NCI-H1105 (cell line): ENCODE measurements at regions not wholly inside any gene's neighbourhood (a gene's known extent, or its start where the extent isn't known, plus 50 kb on each side); places are given as distances from the start of the nearest gene placed in this dataset.
"Not testable (repeated sequence)": the region's sequence is repeated elsewhere in the genome, so short reads cannot be mapped to it uniquely, and the experiment has no call there.

Source experiments
- DNase-seq: peaks from one replicate; lab custom pipeline; 2025; lab: John Stamatoyannopoulos, UW

GRCh38 chr14:86196471-86196870, 666.5 kb downstream of the FLRT2 start:
- no peak for DNase-seq

DNA sequence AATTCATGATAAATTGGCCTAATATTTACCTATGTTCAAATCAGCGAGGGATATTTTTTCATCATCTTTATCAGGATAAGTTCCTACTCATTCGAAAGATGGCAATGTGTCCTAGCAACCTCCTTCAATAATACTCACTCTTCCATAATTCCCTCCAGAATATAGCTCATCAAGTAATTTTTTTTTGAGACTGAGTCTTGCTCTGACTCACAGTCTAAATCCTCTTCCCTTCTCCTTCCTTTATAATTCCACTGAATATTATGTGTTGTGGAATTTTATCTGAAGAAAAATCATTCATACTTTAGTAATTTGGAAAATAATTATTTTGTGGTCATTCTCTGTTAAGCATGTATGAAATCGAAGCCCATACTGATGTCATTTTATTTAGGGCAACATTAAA, 663.8 kb downstream of the FLRT2 start:
- no peak for DNase-seq

- DNase-seq = no peak
These were observed 650.0 kb downstream of the FLRT2 start for GRCh38 chr14:86179980-86180379.

GRCh38 chr14:86168371-86168770, 638.4 kb downstream of the FLRT2 start:
- no peak for DNase-seq

DNA sequence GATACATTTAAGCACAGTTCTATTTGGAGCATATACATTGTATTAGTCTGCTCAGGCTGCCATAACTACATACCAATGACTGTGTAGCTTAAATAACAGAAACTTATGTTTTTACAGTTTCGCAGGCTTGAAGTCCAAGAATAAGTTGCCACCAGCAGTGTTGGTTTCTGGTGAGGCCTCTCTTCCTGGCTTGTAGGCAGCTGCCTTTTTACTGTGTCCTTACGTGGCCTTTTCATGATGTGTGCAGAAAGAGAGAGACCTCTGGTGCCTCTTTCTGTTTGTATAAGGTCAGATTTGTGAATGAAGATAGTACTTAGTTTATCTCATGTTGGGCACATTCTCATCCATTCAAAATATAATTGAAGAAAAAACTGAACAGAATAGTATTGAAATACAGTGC, 636.6 kb downstream of the FLRT2 start:
- DNase-seq = no peak

DNA sequence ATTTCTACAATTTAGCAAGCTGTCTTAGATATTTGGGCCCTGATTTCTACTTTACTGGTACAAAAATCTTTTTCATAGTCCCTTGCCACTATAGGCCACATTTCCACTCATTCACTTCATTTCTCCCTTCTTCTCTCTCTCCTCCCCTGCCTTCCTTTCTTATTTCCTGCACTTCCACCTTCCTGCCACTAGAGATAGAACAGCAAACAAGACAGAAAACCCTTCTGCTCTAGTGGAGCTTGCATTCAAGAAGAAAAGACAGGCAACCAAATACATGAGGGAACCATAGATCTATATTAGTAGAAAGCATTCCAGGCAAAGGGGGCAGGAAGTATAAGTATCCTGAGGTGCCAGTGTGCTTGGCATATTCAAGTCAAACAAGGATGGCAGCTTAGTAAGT, 623.5 kb downstream of the FLRT2 start:
- no peak for DNase-seq

DNA sequence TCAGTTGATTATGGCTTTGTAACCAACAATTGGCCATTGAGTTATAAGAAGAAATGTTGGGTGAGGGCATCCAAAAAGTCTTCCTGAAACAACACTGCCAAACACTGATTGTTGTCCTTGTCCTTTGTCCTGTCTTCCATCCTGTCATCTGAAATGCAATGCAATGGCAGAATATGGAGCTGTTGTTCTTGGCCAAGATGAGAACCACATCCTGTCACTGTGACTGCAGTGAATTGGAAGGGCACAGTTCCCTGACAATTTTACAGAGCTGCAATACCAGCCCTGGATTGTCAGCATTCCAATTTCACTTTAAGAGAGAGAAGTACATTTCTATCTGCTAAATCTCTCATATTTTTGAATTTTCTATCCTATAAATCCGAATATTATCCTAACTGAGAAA, 613.3 kb downstream of the FLRT2 start:
- no peak for DNase-seq

DNA sequence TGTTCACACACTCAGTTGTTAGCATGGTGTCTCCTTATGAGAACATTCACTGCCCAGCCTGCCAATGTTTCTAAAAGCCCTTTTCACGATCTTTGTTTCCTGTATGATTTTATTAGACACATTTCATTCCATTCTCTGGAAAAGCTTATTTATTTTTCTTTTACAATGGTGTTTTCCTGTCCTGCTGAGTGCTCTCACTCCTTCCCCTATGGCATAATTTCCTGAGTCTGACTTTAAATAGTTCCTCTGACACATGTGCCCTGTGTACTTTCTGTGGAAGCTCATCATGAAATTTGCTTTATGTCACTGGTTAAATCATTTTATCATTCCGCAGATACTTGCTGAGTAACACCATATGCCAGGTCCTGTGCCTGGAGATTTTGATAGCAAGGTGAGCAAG, 612.0 kb downstream of the FLRT2 start:
- DNase-seq = no peak

DNA sequence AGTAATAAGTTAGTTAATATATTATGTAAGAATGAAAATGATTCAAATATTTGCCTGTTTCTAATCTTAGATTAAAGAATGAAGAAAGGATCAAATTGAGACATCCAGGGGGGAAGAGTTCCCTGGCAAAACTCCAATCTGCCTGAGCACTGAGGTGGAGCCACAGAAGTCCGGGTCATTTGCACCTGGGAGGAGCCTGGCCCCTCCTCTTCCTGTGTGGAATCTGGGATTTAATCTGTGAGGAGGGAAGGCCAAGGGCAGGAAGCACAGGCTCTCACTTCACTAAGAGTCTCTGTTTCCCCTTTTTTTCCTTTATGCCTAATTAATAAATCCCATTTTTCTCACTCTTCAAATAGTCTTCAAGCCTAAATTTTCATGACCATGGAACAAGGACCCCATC, 599.5 kb downstream of the FLRT2 start:
- no peak for DNase-seq

- DNase-seq = no peak
These were observed 594.4 kb downstream of the FLRT2 start for GRCh38 chr14:86124328-86124727.

DNA sequence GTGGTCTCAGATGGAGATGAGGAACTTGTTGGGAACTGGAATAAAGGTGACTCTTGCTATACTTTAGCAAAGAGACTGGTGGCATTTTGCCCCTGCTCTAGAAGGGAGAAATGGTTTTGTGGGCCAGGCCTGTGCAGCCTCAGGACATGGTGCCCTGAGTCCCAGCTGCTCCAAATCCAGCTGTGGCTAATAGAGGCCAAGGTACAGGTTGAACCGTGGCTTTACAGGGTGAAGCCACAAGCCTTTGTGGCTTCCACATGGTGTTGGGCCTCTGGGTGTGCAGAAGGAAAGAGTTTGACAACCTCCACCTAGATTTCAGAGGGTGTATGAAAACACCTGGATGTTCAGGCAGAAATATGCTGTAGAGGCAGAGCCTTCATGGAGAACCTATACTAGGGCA, 586.0 kb downstream of the FLRT2 start:
- DNase-seq = no peak

DNA sequence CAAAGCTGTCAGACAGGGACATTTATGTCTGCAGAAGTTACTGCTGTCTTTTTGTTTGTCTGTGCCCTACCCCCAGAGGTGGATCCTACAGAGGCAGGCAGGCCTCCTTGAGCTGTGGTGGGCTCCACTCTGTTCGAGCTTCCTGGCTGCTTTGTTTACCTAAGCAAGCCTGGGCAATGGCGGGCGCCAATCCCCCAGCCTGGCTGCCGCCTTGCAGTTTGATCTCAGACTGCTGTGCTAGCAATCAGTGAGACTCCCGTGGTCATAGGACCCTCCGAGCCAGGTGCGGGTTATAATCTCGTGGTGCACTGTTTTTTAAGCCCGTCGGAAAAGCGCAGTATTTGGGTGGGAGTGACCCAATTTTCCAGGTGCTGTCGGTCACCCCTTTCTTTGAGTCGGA, 580.9 kb downstream of the FLRT2 start:
- not testable (repeated sequence) for DNase-seq

- DNase-seq = no peak
These were observed 574.8 kb downstream of the FLRT2 start for GRCh38 chr14:86104691-86105265.

DNA sequence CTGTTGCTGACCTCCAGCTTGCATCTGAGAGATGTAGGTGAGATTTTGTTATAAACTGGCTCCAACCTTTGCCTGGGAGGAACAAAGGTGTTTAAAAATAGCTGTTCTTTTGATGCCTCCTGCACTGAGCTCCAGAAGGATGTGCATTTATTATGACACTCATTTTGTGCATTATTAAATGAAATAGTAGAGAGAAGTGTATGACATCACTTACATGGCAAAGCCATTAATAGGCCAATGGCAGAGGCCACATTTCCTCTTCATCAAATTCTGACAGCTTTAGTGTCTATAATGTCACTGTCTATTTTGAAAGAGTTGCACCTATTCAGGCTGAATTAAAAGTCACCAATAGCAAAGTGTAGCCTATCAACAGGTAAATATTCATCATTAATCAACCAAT, 564.6 kb downstream of the FLRT2 start:
- no peak for DNase-seq

DNA sequence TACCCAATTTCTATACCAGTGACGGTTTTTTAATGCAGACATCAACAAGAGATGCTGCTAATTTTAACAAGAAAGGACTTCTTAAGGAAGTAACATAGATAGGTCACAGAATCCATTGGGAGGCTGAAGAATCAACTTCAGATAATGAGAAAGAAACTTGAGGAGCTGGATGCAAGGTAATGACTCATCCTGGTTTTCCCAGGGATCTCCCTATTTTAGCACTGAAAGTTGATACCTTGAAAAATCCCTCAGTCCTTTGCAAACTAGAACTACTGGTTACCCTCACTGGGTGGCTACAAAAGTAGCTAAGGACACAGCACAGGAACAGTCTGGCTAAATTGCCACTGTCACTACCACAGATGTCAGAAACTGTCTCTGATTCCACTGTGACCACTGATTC, 561.9 kb downstream of the FLRT2 start:
- DNase-seq = no peak

DNA sequence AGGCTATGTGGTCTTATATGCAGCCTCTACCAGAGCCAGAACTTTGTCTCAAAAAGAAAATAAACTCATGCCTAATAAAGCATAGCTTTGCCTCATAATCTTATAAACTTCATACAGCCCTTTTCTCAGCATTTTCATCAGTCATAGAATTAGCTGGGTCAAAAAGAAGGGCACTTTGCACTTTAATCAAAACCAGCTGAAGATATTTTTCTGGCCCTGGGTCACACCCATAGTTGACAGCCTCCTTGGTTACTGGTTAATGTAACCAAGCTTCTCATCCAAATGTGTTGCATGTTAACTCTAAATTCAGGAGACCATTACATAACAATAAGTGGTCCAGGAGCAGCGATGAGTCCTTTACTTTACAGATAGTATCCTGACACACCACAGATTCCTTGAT, 558.2 kb downstream of the FLRT2 start:
- DNase-seq = no peak

GRCh38 chr14:86087377-86087776, 557.4 kb downstream of the FLRT2 start:
- no peak for DNase-seq

GRCh38 chr14:86086962-86087361, 557.0 kb downstream of the FLRT2 start:
- no peak for DNase-seq

GRCh38 chr14:86084097-86084496, 554.2 kb downstream of the FLRT2 start:
- no peak for DNase-seq

DNA sequence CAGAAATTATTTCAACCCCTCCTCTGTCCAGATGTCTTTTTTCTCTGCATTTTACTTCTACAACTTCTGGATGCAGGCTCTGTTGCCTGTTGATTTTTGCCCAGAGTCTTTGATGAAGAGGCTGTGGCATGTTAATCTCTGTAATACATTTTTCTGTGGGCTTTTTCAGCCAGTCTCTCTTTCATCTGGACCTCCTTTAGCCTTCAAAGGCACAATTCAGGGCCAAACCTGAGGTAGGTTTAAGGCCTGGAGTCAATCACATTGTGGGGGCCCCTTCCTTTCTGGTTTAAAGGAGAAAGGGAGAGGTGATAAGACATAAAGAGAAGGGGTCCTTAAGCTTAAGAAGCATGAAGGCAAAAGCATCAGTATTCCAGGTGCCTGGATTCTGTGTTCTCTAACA, 553.7 kb downstream of the FLRT2 start:
- no peak for DNase-seq

GRCh38 chr14:86072116-86072894, 542.4 kb downstream of the FLRT2 start:
- no peak for DNase-seq

DNA sequence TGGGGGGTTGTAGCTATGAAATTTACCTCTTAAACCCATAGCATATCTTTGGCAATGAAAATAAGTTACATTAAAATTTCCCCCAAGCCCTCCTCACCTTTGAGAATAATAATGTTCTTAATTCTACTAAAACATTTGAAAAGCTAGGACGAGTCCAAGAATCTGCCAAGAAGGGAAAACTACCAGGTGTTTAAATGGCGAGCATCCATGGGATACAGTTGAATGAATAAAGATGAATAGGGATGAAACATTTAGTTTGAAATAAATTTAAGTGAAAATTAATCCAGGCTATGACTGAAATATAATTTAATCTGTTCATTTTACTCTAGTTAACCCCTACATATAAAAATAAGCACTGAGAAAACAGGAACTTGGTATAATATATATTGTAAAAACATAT, 536.7 kb downstream of the FLRT2 start:
- no peak for DNase-seq

DNA sequence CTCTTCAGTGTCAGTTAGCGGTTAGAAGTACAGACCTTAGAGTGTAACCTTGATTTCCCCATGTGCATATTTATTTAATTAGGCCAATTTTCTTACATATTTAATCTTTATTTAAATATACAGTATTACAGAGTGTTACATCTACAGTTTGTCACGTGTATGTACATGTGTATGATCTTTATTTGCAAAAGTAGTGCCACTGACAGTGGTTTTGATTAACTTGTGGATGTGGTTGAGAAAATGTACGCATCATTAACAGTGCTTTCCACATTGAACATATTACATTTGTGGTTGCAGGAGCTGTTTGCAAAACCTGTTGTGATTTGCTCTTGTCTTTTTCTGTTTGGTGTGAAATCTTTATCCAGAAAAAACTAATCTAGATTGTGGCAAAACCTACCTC, 535.5 kb downstream of the FLRT2 start:
- no peak for DNase-seq

- DNase-seq = not testable (repeated sequence)
These were observed 534.7 kb downstream of the FLRT2 start for GRCh38 chr14:86064595-86064994.
